Mesendoderm (in vitro differentiated cells): ENCODE measurements at regions not wholly inside any gene's neighbourhood (a gene's known extent, or its start where the extent isn't known, plus 50 kb on each side); places are given as distances from the start of the nearest gene placed in this dataset.

Experiments used
- DNase-seq: peaks from one replicate; pipeline ENCODE4 v3.0.0; 2013
- H2AK5ac ChIP-seq: 2 replicates; pipeline ENCODE4 v1.6.1; 2013; ENCODE audit warnings: low read length, inconsistent platforms
- H2BK120ac ChIP-seq: 2 replicates; pipeline ENCODE4 v1.6.1; 2013; ENCODE audit warnings: low read depth, mild to moderate bottlenecking, low read length, moderate library complexity, mixed read lengths
- H2BK15ac ChIP-seq: replicated peaks from 2 replicates; pipeline ENCODE4 v1.6.1; 2013; ENCODE audit warnings: low read depth, mild to moderate bottlenecking, moderate library complexity
- H2BK5ac ChIP-seq: 2 replicates; pipeline ENCODE4 v1.6.1; 2013; ENCODE audit warnings: low read length, inconsistent platforms
- H3K18ac ChIP-seq: 2 replicates; pipeline ENCODE4 v1.6.1; 2013; ENCODE audit warnings: mild to moderate bottlenecking, low read length, mixed read lengths
- H3K23ac ChIP-seq: one replicate; pipeline ENCODE4 v1.6.1; 2013; ENCODE audit warnings: low read length
- H3K27ac ChIP-seq: 2 replicates; pipeline ENCODE4 v1.5.1; 2013; ENCODE audit warnings: low read depth, mild to moderate bottlenecking, inconsistent platforms, low read length, moderate library complexity
- H3K27me3 ChIP-seq: 2 replicates; pipeline ENCODE4 v1.6.1; 2013; ENCODE audit warnings: low read length, control low read depth, mild to moderate bottlenecking, inconsistent platforms; ENCODE audit not compliant: insufficient read depth, poor library complexity
- H3K36me3 ChIP-seq: 2 replicates; pipeline ENCODE4 v1.6.1; 2013; ENCODE audit warnings: low read length, inconsistent platforms; ENCODE audit not compliant: control insufficient read depth, insufficient read depth
- H3K4ac ChIP-seq: one replicate; pipeline ENCODE4 v1.6.1; 2013; ENCODE audit warnings: low read depth, mild to moderate bottlenecking, low read length, moderate library complexity
- H3K4me1 ChIP-seq: 2 replicates; pipeline ENCODE4 v1.6.1; 2013; ENCODE audit warnings: low read depth, low read length, inconsistent platforms; ENCODE audit not compliant: control insufficient read depth
- H3K4me2 ChIP-seq: 2 replicates; pipeline ENCODE4 v1.6.1; 2013; ENCODE audit warnings: low read length
- H3K4me3 ChIP-seq: 2 replicates; pipeline ENCODE4 v1.5.1; 2013; ENCODE audit warnings: mild to moderate bottlenecking, low read length
- H3K56ac ChIP-seq: one replicate; pipeline ENCODE4 v1.6.1; 2013; ENCODE audit warnings: low read length
- H3K79me1 ChIP-seq: 2 replicates; pipeline ENCODE4 v1.6.1; 2013; ENCODE audit warnings: low read length, inconsistent platforms
- H3K79me2 ChIP-seq: 2 replicates; pipeline ENCODE4 v1.6.1; 2013; ENCODE audit warnings: mild to moderate bottlenecking, low read length; ENCODE audit not compliant: control insufficient read depth, insufficient read depth
- H3K9ac ChIP-seq: 2 replicates; pipeline ENCODE4 v1.6.1; 2013; ENCODE audit warnings: low read length, inconsistent platforms
- H4K5ac ChIP-seq: one replicate; pipeline ENCODE4 v1.6.1; 2013; ENCODE audit warnings: low read length
- H4K8ac ChIP-seq: one replicate; pipeline ENCODE4 v1.6.1; 2013; ENCODE audit warnings: low read depth, mild to moderate bottlenecking, control low read depth, low read length, moderate library complexity
- WGBS: extraction: QIAGEN DNeasy Blood & Tissue Kit; methylation state at CpG from one replicate; pipeline ENCODE4 v1.1.7; 2013; ENCODE audit warnings: low lambda C conversion rate, missing lambda C conversion rate; ENCODE audit not compliant: insufficient coverage; ENCODE audit errors: extremely low coverage; 5-methylcytosine and 5-hydroxymethylcytosine counted together

GRCh38 chr2:107428781-107429180, 397.9 kb upstream of the RGPD4 start:
- Histone ChIP-seq H3K4me1 (no peaks in the 10 kb centered on the region), H2BK120ac (no peak overlapping the region), H3K56ac (no peak overlapping the region), H3K4me3 (no peak overlapping the region), H2BK15ac (no peak overlapping the region), H3K4ac (no peak overlapping the region), H3K27me3 (no peaks in the 10 kb centered on the region), H3K18ac (no peak overlapping the region), H3K79me1 (no peaks in the 10 kb centered on the region), H3K36me3 (no peaks in the 10 kb centered on the region), H2BK5ac (no peak overlapping the region), H3K23ac (no peak overlapping the region), H3K9ac (no peak overlapping the region), H2AK5ac (no peak overlapping the region), H3K4me2 (no peak overlapping the region), H4K8ac (no peak overlapping the region), H4K5ac (no peak overlapping the region), H3K27ac (no peak overlapping the region), H3K79me2 (no peaks in the 10 kb centered on the region)
- no peak for DNase-seq
- no CpG with 5 or more reads among the region's 3 CpGs for WGBS

- Histone ChIP-seq H3K4me3 (no peak overlapping the region), H3K4me1 (no peaks in the 10 kb centered on the region), H2BK120ac (no peak overlapping the region), H3K56ac (no peak overlapping the region), H3K79me2 (no peaks in the 10 kb centered on the region), H3K4me2 (no peak overlapping the region), H3K27me3 (no peaks in the 10 kb centered on the region), H2BK5ac (no peak overlapping the region), H3K9ac (no peak overlapping the region), H2AK5ac (no peak overlapping the region), H2BK15ac (no peak overlapping the region), H3K79me1 (no peaks in the 10 kb centered on the region), H3K27ac (no peak overlapping the region), H3K18ac (no peak overlapping the region), H3K36me3 (no peaks in the 10 kb centered on the region), H4K8ac (no peak overlapping the region), H4K5ac (no peak overlapping the region), H3K4ac (no peak overlapping the region), H3K23ac (no peak overlapping the region)
- no peak for DNase-seq
- WGBS = no CpG with 5 or more reads among the region's 1 CpG
These were observed 396.7 kb upstream of the RGPD4 start for GRCh38 chr2:107430006-107430405.

- no peak overlapping the region for H2BK15ac ChIP-seq
- H4K5ac ChIP-seq = no peak overlapping the region
- H3K27me3 ChIP-seq = no peaks in the 10 kb centered on the region
- H3K79me1 ChIP-seq = no peaks in the 10 kb centered on the region
- no peak overlapping the region for H3K9ac ChIP-seq
- H4K8ac ChIP-seq = no peak overlapping the region
- no peaks in the 10 kb centered on the region for H3K4me1 ChIP-seq
- H3K27ac ChIP-seq = no peak overlapping the region
- WGBS = no CpG with 5 or more reads among the region's 10 CpGs
- H3K23ac ChIP-seq = no peak overlapping the region
- H3K4me3 ChIP-seq = no peak overlapping the region
- H2BK120ac ChIP-seq = no peak overlapping the region
- H3K4me2 ChIP-seq = no peak overlapping the region
- H3K36me3 ChIP-seq = no peaks in the 10 kb centered on the region
- no peak overlapping the region for H3K4ac ChIP-seq
- no peak overlapping the region for H3K56ac ChIP-seq
- no peak overlapping the region for H3K18ac ChIP-seq
- no peak overlapping the region for H2AK5ac ChIP-seq
- DNase-seq = no peak
- H2BK5ac ChIP-seq = no peak overlapping the region
- H3K79me2 ChIP-seq = no peaks in the 10 kb centered on the region
These were observed 396.0 kb upstream of the RGPD4 start for GRCh38 chr2:107430596-107431266.

GRCh38 chr2:107436281-107436680, 390.4 kb upstream of the RGPD4 start:
- H3K4me2 ChIP-seq = no peak overlapping the region
- H3K23ac ChIP-seq = no peak overlapping the region
- no peak overlapping the region for H2BK120ac ChIP-seq
- no peak overlapping the region for H3K9ac ChIP-seq
- no peaks in the 10 kb centered on the region for H3K4me1 ChIP-seq
- no peak overlapping the region for H4K5ac ChIP-seq
- H3K18ac ChIP-seq = no peak overlapping the region
- no peak overlapping the region for H3K56ac ChIP-seq
- H2AK5ac ChIP-seq = no peak overlapping the region
- no peak overlapping the region for H3K4ac ChIP-seq
- H4K8ac ChIP-seq = no peak overlapping the region
- no peaks in the 10 kb centered on the region for H3K79me2 ChIP-seq
- H2BK5ac ChIP-seq = no peak overlapping the region
- H2BK15ac ChIP-seq = no peak overlapping the region
- H3K4me3 ChIP-seq = no peak overlapping the region
- H3K79me1 ChIP-seq = no peaks in the 10 kb centered on the region
- DNase-seq = no peak
- no peak overlapping the region for H3K27ac ChIP-seq
- no peaks in the 10 kb centered on the region for H3K36me3 ChIP-seq
- H3K27me3 ChIP-seq = no peaks in the 10 kb centered on the region

GRCh38 chr2:107437265-107437664, 389.4 kb upstream of the RGPD4 start:
- Histone ChIP-seq H3K4ac (no peak overlapping the region), H3K79me1 (no peaks in the 10 kb centered on the region), H3K9ac (no peak overlapping the region), H2BK120ac (no peak overlapping the region), H4K8ac (no peak overlapping the region), H3K27ac (no peak overlapping the region), H2AK5ac (no peak overlapping the region), H3K4me3 (no peak overlapping the region), H3K79me2 (no peaks in the 10 kb centered on the region), H3K27me3 (no peaks in the 10 kb centered on the region), H3K18ac (no peak overlapping the region), H3K56ac (no peak overlapping the region), H2BK15ac (no peak overlapping the region), H3K23ac (no peak overlapping the region), H3K4me1 (no peaks in the 10 kb centered on the region), H3K4me2 (no peak overlapping the region), H2BK5ac (no peak overlapping the region), H4K5ac (no peak overlapping the region), H3K36me3 (no peaks in the 10 kb centered on the region)
- no peak for DNase-seq

GRCh38 chr2:107437807-107438206, 388.9 kb upstream of the RGPD4 start:
- Histone ChIP-seq H4K5ac (no peak overlapping the region), H3K4me3 (no peak overlapping the region), H3K27ac (no peak overlapping the region), H2BK120ac (no peak overlapping the region), H3K23ac (no peak overlapping the region), H3K4ac (no peak overlapping the region), H3K18ac (no peak overlapping the region), H4K8ac (no peak overlapping the region), H3K36me3 (no peaks in the 10 kb centered on the region), H3K4me2 (no peak overlapping the region), H3K4me1 (no peaks in the 10 kb centered on the region), H2BK15ac (no peak overlapping the region), H3K9ac (no peak overlapping the region), H3K79me1 (no peaks in the 10 kb centered on the region), H2AK5ac (no peak overlapping the region), H2BK5ac (no peak overlapping the region), H3K79me2 (no peaks in the 10 kb centered on the region), H3K27me3 (no peaks in the 10 kb centered on the region), H3K56ac (no peak overlapping the region)
- WGBS = no CpG with 5 or more reads among the region's 2 CpGs
- DNase-seq = no peak
